ENCODE measurements at regions not wholly inside any gene's neighbourhood (a gene's known extent, or its start where the extent isn't known, plus 50 kb on each side); places are given as distances from the start of the nearest gene placed in this dataset.

GRCh38 chr1:221913351-221913892 lies 171.5 kb upstream of the DUSP10 start:
- no peak overlapping the region for H2AFZ ChIP-seq
- no peaks in the 10 kb centered on the region for H3F3A ChIP-seq (ENCODE audit: insufficient read depth)
- no peaks in the 10 kb centered on the region for H3K79me2 ChIP-seq (ENCODE audit: insufficient read depth)
- no peaks in the 10 kb centered on the region for H3K4me1 ChIP-seq (ENCODE audit: insufficient read depth)
- no peak overlapping the region for H3K4me2 ChIP-seq (ENCODE audit: unreplicated experiment)
- no peaks in the 10 kb centered on the region for H4K20me1 ChIP-seq (ENCODE audit: insufficient read depth)
- H3K4me3 ChIP-seq: no peak overlapping the region
- no peaks in the 10 kb centered on the region for H3K9me2 ChIP-seq (ENCODE audit: insufficient read depth)
- no peaks in the 10 kb centered on the region for H3K27me3 ChIP-seq (replicated peaks; ENCODE audit: insufficient read depth)
- H3K27ac ChIP-seq: no peak overlapping the region
- peak; percentile 17 for DNase-seq
- TF ChIP-seq EZH2 (IDR thresholded peaks at IDR 0.05; ENCODE audit: insufficient read depth, poor library complexity, severe bottlenecking) (no peak), EZH2phosphoT487 (IDR thresholded peaks at IDR 0.05; ENCODE audit: insufficient read depth, low read depth) (no peak)
- H3K9me3 ChIP-seq (ENCODE audit: low read depth): no peaks in the 10 kb centered on the region
- H3K36me3 ChIP-seq (ENCODE audit: low read depth): no peaks in the 10 kb centered on the region
- H3K9ac ChIP-seq: no peak overlapping the region
- in situ Hi-C loops (cut with MboI): no loop called here
- 89 to 98% methylated on average over 3 of the region's 3 CpGs for WGBS, 2 experiments (ENCODE audit: low coverage in 1 of 2, low lambda C conversion rate in 2 of 2, missing lambda C conversion rate in 2 of 2)

- Histone ChIP-seq H3K9me3 (ENCODE audit: low read depth) (no peaks in the 10 kb centered on the region), H3K4me2 (ENCODE audit: unreplicated experiment) (no peak overlapping the region), H3K36me3 (ENCODE audit: low read depth) (no peaks in the 10 kb centered on the region), H3K27me3 (replicated peaks; ENCODE audit: insufficient read depth) (no peaks in the 10 kb centered on the region), H3K9ac (no peak overlapping the region), H2AFZ (no peak overlapping the region), H3K4me1 (ENCODE audit: insufficient read depth) (no peaks in the 10 kb centered on the region), H3K79me2 (ENCODE audit: insufficient read depth) (no peaks in the 10 kb centered on the region), H3F3A (ENCODE audit: insufficient read depth) (no peaks in the 10 kb centered on the region), H3K27ac (no peak overlapping the region), H4K20me1 (ENCODE audit: insufficient read depth) (no peaks in the 10 kb centered on the region), H3K9me2 (ENCODE audit: insufficient read depth) (no peaks in the 10 kb centered on the region), H3K4me3 (no peak overlapping the region)
- TF ChIP-seq EZH2phosphoT487 (IDR thresholded peaks at IDR 0.05; ENCODE audit: insufficient read depth, low read depth): no peak
- no peak for TF ChIP-seq EZH2 (IDR thresholded peaks at IDR 0.05; ENCODE audit: insufficient read depth, poor library complexity, severe bottlenecking)
- peak; percentile 21 for DNase-seq
- in situ Hi-C loops (cut with MboI): no loop called here
Measured at GRCh38 chr1:221912230-221912629, 170.3 kb upstream of the DUSP10 start.

DNA sequence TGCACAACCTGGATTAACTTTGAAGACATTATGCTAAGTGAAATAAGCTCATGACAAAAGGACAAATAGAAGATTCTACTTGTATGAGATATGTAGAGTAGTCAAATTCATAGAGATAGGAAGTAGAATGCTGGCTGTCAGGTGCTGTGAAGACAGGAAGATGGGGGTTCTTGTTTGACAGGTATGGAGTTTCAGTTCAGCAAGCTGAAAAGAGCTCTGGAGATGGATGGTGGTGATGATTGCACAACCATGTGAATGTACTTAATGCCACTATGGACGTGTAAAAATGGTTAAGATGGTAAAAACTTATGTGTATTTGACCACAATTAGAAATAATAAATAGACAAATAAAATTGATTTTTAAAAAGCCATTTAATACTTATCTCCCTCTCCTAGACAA lies 169.8 kb upstream of the DUSP10 start:
- Histone ChIP-seq H3K79me2 (ENCODE audit: insufficient read depth) (no peaks in the 10 kb centered on the region), H2AFZ (no peak overlapping the region), H3F3A (ENCODE audit: insufficient read depth) (no peaks in the 10 kb centered on the region), H3K9me2 (ENCODE audit: insufficient read depth) (no peaks in the 10 kb centered on the region), H3K4me1 (ENCODE audit: insufficient read depth) (no peaks in the 10 kb centered on the region), H3K36me3 (ENCODE audit: low read depth) (no peaks in the 10 kb centered on the region), H3K27ac (no peak overlapping the region), H3K9me3 (ENCODE audit: low read depth) (no peaks in the 10 kb centered on the region), H3K9ac (no peak overlapping the region), H4K20me1 (ENCODE audit: insufficient read depth) (no peaks in the 10 kb centered on the region), H3K27me3 (replicated peaks; ENCODE audit: insufficient read depth) (no peaks in the 10 kb centered on the region), H3K4me2 (ENCODE audit: unreplicated experiment) (no peak overlapping the region), H3K4me3 (no peak overlapping the region)
- in situ Hi-C loops (cut with MboI): no loop called here
- TF ChIP-seq EZH2 (IDR thresholded peaks at IDR 0.05; ENCODE audit: insufficient read depth, poor library complexity, severe bottlenecking): no peak
- TF ChIP-seq EZH2phosphoT487 (IDR thresholded peaks at IDR 0.05; ENCODE audit: insufficient read depth, low read depth): no peak
- DNase-seq: no peak
- WGBS, 2 experiments (ENCODE audit: low coverage in 1 of 2, low lambda C conversion rate in 2 of 2, missing lambda C conversion rate in 2 of 2): 95 to 96% methylated on average over 1 of the region's 1 CpG

DNA sequence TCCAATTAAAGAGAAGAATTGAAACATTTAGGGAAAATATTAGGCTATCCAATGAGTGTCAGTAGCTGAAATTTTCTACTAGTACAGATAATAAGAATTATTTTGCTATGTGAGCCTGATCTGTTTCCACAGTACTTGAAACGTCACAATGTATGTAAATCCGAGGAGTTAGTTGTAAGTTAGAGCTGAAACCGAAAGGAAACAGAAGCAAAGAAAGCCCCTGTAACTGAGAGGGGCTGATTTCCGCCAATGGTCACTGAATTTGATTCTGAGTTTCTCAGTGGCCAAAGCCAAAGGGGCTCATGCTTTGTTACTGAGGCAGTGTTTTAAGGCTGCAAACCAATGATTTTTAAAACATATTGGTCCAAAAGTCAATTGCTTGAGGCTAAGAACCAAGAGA lies 168.3 kb upstream of the DUSP10 start:
- no peak overlapping the region for H2AFZ ChIP-seq
- WGBS, 2 experiments (ENCODE audit: low coverage in 1 of 2, low lambda C conversion rate in 2 of 2, missing lambda C conversion rate in 2 of 2): 91 to 98% methylated on average over 4 of the region's 4 CpGs

GRCh38 chr1:221908573-221908972 lies 166.7 kb upstream of the DUSP10 start:
- DNase-seq: no peak
- Histone ChIP-seq H3K4me1 (ENCODE audit: insufficient read depth) (no peaks in the 10 kb centered on the region), H3K27me3 (replicated peaks; ENCODE audit: insufficient read depth) (no peaks in the 10 kb centered on the region), H3K9ac (no peak overlapping the region), H3K4me3 (no peak overlapping the region), H3K9me3 (ENCODE audit: low read depth) (no peaks in the 10 kb centered on the region), H3F3A (ENCODE audit: insufficient read depth) (no peaks in the 10 kb centered on the region), H4K20me1 (ENCODE audit: insufficient read depth) (no peaks in the 10 kb centered on the region), H2AFZ (no peak overlapping the region), H3K36me3 (ENCODE audit: low read depth) (no peaks in the 10 kb centered on the region), H3K27ac (no peak overlapping the region), H3K9me2 (ENCODE audit: insufficient read depth) (no peaks in the 10 kb centered on the region), H3K4me2 (ENCODE audit: unreplicated experiment) (no peak overlapping the region), H3K79me2 (ENCODE audit: insufficient read depth) (no peaks in the 10 kb centered on the region)
- 93 to 99% methylated on average over 4 of the region's 4 CpGs for WGBS, 2 experiments (ENCODE audit: low coverage in 1 of 2, low lambda C conversion rate in 2 of 2, missing lambda C conversion rate in 2 of 2)
- TF ChIP-seq EZH2 (IDR thresholded peaks at IDR 0.05; ENCODE audit: insufficient read depth, poor library complexity, severe bottlenecking) (no peak), EZH2phosphoT487 (IDR thresholded peaks at IDR 0.05; ENCODE audit: insufficient read depth, low read depth) (no peak)
- in situ Hi-C loops (cut with MboI): no loop called here

More for the DNA sequence above, 168.3 kb upstream of the DUSP10 start:
- H3K36me3 ChIP-seq (ENCODE audit: low read depth): no peaks in the 10 kb centered on the region
- no peak overlapping the region for H3K4me3 ChIP-seq
- H3K9ac ChIP-seq: no peak overlapping the region
- TF ChIP-seq EZH2 (IDR thresholded peaks at IDR 0.05; ENCODE audit: insufficient read depth, poor library complexity, severe bottlenecking) (no peak), EZH2phosphoT487 (IDR thresholded peaks at IDR 0.05; ENCODE audit: insufficient read depth, low read depth) (no peak)
- H3K27ac ChIP-seq: no peak overlapping the region
- DNase-seq: no peak
- H3K9me3 ChIP-seq (ENCODE audit: low read depth): no peaks in the 10 kb centered on the region
- H3K4me1 ChIP-seq (ENCODE audit: insufficient read depth): no peaks in the 10 kb centered on the region
- H3K4me2 ChIP-seq (ENCODE audit: unreplicated experiment): no peak overlapping the region
- H3F3A ChIP-seq (ENCODE audit: insufficient read depth): no peaks in the 10 kb centered on the region
- no peaks in the 10 kb centered on the region for H4K20me1 ChIP-seq (ENCODE audit: insufficient read depth)
- H3K9me2 ChIP-seq (ENCODE audit: insufficient read depth): no peaks in the 10 kb centered on the region
- no peaks in the 10 kb centered on the region for H3K27me3 ChIP-seq (replicated peaks; ENCODE audit: insufficient read depth)
- in situ Hi-C loops (cut with MboI): no loop called here
- H3K79me2 ChIP-seq (ENCODE audit: insufficient read depth): no peaks in the 10 kb centered on the region

Data from GM23248 (cell line).